Activated CD8-positive, alpha-beta memory T cell treated with anti-CD3 and anti-CD28 coated beads for 36 hours (primary cell): ENCODE measurements at regions not wholly inside any gene's neighbourhood (a gene's known extent, or its start where the extent isn't known, plus 50 kb on each side); places are given as distances from the start of the nearest gene placed in this dataset.
"Not testable (repeated sequence)": the region's sequence is repeated elsewhere in the genome, so short reads cannot be mapped to it uniquely, and the experiment has no call there.

ENCODE experiments used
- CTCF ChIA-PET: fragments of 350-600 bp; sonication (Branson Sonifier 250); formaldehyde crosslinking; loops from one replicate; lab custom pipeline; 2021; ENCODE audit warnings: antibody characterized with exemption; lab: Charles Lee
- POLR2A ChIA-PET: fragments of 350-600 bp; sonication (Branson Sonifier 250); formaldehyde crosslinking; loops from one replicate; lab custom pipeline; 2021; ENCODE audit warnings: antibody characterized with exemption; lab: Charles Lee

- POLR2A ChIA-PET = no interaction called here
- CTCF ChIA-PET = no interaction called here
Measured at GRCh38 chr12:42729535-42729900, 140.0 kb upstream of the PRICKLE1 start.

DNA sequence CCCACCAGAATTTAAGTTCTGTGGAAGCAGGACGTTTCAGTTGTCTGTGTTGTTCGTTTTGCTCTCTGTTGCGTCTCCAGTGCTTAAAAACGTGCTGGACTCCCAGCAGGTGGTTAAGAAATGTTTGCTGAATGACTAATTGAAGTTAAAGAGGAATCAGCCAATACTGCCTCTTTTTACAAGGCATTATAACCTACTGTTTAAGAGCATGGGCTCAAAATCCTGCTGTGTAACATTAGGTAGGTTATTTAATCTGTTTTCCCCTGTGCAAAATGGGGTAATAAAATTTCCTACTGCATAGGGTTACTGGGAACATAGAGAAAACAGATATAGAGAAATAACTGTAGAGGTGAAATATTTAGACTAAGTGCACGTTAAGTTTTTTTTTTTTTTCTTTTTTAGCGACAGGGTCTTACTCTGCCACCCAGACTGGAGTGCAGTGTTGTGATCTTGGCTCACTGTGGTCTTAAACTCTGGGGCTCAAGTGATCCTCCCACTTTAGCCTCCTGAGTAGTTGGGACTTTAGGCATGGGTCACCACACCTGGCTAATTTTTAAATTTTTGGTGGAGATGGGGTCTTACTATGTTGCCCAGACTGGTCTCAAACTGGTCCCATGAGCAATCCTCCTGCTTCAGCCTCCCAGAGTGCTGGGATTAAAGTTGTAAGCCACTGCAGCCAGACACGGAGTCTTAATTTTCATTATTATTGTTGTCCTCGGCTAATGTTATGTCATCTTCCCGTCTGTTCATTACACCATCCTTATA is 139.4 kb upstream of the PRICKLE1 start:
- ChIA-PET CTCF (no interaction called here), POLR2A (no interaction called here)

- ChIA-PET POLR2A (no interaction called here), CTCF (no interaction called here)
Measured at GRCh38 chr12:42728287-42728686, 138.7 kb upstream of the PRICKLE1 start.

GRCh38 chr12:42725809-42726208 is 136.3 kb upstream of the PRICKLE1 start:
- CTCF ChIA-PET = no interaction called here
- POLR2A ChIA-PET = no interaction called here

- CTCF ChIA-PET = no interaction called here
- POLR2A ChIA-PET = no interaction called here
Measured at GRCh38 chr12:42716491-42716891, 126.9 kb upstream of the PRICKLE1 start.

- CTCF ChIA-PET, POLR2A ChIA-PET: not testable (repeated sequence)
Measured at GRCh38 chr12:42713566-42713965, 124.0 kb upstream of the PRICKLE1 start.

- CTCF ChIA-PET, POLR2A ChIA-PET: not testable (repeated sequence)
Measured at GRCh38 chr12:42708374-42708773, 118.8 kb upstream of the PRICKLE1 start.

DNA sequence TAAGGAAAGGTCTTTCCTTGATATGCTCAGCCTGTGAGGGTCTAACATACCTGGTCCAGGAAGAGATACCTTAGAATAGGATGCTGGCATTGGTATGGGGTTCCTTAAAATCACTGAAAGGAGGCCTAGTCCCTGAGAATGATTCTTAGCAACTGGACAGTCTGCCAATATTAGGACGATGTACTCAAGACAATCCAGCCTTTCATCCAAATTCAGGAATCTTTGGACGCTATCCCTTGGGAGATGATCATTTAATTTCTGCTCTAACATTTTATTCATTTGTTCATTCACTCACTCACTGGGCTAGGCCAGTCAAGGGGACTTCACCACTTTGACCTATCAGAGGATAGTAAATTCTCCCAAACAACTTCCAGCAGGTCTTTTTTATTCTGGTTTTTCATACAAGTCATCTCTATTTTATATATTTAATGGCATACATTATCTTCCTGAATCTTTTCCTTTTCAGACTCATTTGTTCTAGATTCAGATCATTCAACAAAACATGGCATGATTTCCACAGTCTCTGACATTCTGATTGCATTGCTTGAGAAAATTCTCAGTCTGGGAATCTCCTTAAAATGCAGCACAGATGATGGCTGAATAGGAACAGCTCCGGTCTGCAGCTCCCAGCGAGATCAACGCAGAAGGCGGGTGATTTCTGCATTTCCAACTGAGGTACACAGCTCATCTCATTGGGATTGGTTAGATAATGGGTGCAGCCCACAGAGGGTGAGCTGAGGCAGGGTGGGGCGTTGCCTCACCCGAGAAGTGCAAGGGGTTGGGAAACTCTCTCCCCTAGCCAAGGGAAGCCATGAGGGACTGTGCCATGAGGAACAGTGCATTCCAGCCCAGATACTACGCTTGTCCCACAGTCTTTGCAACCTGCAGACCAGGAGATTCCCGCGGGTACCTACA is 118.0 kb upstream of the PRICKLE1 start:
- ChIA-PET CTCF (no interaction called here), POLR2A (no interaction called here)

DNA sequence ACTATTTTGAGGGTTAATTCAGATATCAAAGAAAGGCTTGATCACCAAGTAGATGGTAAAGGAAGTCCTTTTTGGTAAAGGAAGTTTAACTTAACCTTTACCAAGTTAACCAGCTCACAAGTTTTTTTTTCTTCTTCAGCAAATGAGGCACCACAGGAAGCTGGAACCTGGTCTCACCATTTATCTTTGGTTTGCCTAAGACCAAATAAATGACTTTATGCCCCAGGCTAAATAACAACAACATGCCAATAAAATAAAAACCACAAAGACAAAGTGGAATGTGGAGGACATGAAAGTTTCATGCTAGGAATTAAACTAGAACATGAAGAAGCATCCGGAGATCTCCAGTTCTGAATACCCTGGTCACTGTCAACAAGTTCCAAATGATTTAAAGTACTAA is 116.8 kb upstream of the PRICKLE1 start:
- CTCF ChIA-PET = no interaction called here
- POLR2A ChIA-PET = no interaction called here

- ChIA-PET POLR2A (no interaction called here), CTCF (no interaction called here)
Measured at GRCh38 chr12:42705863-42706262, 116.3 kb upstream of the PRICKLE1 start.

GRCh38 chr12:42704810-42705401 is 115.4 kb upstream of the PRICKLE1 start:
- ChIA-PET CTCF (interaction anchor here (0.6 kb wide), 1 partner anchor 1696 kb away, joined by 3 read pairs; no protein-coding TSS in a partner anchor), POLR2A (no interaction called here)

- POLR2A ChIA-PET = no interaction called here
- CTCF ChIA-PET = no interaction called here
Measured at GRCh38 chr12:42704340-42704739, 114.8 kb upstream of the PRICKLE1 start.

GRCh38 chr12:42701084-42701483 is 111.5 kb upstream of the PRICKLE1 start:
- CTCF ChIA-PET = no interaction called here
- POLR2A ChIA-PET = no interaction called here

GRCh38 chr12:42698213-42698612 is 108.7 kb upstream of the PRICKLE1 start:
- ChIA-PET POLR2A (no interaction called here), CTCF (no interaction called here)

GRCh38 chr12:42696406-42697149 is 107.0 kb upstream of the PRICKLE1 start:
- POLR2A ChIA-PET = no interaction called here
- CTCF ChIA-PET = no interaction called here

DNA sequence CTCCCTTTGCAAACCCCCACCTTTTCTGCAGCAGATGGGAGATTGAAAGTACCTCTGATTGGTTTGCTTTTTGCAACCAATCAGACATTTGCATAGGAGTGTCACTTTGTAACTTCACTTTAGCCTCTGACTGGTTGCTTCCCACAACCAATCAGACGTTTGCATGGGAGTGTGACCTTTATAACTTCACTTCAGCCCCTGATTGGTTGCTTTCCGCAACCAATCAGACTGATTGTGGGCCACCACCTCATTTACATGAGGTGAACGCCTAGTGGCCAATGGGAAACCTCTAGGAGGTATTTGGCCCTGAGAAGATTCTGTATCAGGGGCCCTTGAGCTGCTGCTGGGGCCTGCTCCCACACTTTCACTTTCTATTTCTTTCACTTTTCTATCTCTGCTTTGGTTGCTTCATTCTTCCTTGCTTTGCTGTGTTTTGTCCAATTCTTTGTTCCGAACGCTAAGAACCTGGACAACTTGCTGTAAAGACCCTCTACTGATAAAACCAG is 106.0 kb upstream of the PRICKLE1 start:
- CTCF ChIA-PET = no interaction called here
- POLR2A ChIA-PET = no interaction called here

GRCh38 chr12:42692749-42693148 is 103.2 kb upstream of the PRICKLE1 start:
- CTCF ChIA-PET = no interaction called here
- POLR2A ChIA-PET = no interaction called here

DNA sequence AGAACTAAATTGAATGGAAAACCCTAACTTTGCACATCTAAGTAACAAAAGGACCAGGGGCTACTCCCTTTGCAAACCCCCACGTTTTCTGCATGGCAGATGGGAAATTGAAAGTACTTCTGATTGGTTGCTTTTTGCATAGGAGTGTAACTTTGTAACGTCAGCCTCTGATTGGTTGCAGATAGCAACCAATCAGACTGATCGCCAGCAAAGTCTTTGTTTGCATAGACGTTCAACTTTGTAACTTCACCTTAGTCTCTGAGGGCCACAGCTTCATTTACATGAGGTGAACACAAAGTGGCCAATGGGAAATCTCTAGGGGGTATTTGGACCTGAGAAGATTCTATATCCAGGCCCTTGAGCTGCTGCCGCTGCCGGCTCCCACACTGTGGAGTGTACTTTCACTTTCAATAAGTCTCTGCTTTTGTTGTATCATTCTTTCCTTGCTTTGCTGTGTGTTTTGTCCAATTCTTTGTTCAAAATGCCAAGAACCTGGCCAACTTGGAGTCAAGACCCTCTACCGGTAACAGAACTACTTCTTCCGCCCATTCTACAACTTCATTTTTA is 102.5 kb upstream of the PRICKLE1 start:
- CTCF ChIA-PET = no interaction called here
- POLR2A ChIA-PET = no interaction called here

DNA sequence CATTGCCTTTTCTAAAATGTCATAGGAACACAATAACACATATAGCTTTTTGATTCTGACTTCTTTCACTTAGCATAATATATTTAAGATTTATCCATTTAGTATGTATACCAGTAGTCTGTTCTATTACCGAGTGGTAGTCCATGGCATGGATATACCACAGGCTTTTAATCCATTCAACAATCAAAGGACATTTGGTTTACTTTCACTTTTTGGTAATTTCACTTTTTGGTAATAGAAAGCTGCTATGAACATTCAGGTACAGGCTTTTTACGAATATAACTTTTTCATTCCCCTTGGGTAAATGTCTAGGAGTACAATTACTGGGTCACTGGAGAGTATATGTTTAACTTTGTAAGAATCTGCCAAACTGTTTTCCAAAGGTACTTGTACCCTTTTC is 100.7 kb upstream of the PRICKLE1 start:
- ChIA-PET POLR2A (no interaction called here), CTCF (no interaction called here)
